ENCODE measurements at regions not wholly inside any gene's neighbourhood (a gene's known extent, or its start where the extent isn't known, plus 50 kb on each side); places are given as distances from the start of the nearest gene placed in this dataset.

- TF ChIP-seq CTCF (IDR thresholded peaks at IDR 0.05 in 4 of 5, conservative IDR thresholded peaks at IDR 0.05 in 1 of 5) = no peak
- TF ChIP-seq POLR2A (IDR thresholded peaks at IDR 0.05) = no peak
These were observed 1519.6 kb downstream of the PCDH9 start for GRCh38 chr13:65710514-65710913.

Data from gastrocnemius medialis (tissue), 4 donors.